ENCODE measurements at regions not wholly inside any gene's neighbourhood (a gene's known extent, or its start where the extent isn't known, plus 50 kb on each side); places are given as distances from the start of the nearest gene placed in this dataset.

DNA sequence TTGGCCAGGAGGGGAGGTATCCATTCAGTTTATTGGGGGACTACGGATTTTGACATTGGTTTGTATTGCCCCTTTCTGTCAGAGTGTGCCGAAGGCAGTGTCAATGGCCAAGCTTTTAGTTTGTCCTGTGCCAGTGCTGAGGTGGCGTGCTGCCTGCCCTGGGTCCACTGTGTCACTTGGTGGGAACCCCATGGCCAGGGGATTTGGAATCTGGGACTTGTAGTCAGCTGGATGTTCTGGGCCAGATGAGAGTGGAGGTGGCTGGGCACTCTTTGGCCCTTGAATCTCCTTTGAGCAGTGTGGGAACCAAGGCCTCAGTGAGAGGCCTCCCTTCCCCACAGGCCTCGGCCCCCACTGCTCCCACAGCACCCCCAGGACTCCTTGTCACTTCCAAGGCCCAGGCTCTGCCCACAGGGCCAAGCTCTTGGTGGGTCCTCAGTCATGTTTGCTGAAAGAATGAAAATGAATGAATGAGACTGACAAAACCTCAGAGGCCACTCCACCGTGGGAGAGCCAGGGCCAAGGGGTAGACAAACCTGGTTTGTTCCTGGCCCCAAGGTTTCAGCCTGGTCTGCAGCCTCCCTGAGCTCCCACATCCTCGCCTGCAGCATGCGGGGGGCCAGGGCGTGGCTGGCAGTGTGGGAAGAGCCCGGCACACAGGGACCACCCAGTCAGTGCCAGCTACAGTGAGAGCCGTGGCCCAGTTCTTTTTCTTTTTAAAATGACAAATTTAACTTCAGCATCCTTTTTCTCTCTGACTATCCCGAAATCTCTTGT is 412.2 kb downstream of the MATN1 start:
- TF ChIP-seq GATA2 (IDR thresholded peaks at IDR 0.05; ENCODE audit: low read depth, low read length) (no peak), GATA3 (IDR thresholded peaks at IDR 0.05; ENCODE audit: low read depth, low read length) (no peak)

Data from SH-SY5Y (cell line).